Caco-2 (cell line): ENCODE measurements at regions not wholly inside any gene's neighbourhood (a gene's known extent, or its start where the extent isn't known, plus 50 kb on each side); places are given as distances from the start of the nearest gene placed in this dataset.

Experiments
- BruUV-seq: library from RNA; stranded (reverse); fragments of 400-500 nt; replicated peaks from 2 replicates; lab custom pipeline; 2021; lab: Mats Ljungman, UMichigan
- CTCF ChIA-PET: fragments of 300-600 bp; sonication (Branson Sonifier 250); formaldehyde crosslinking; loops from one replicate; lab custom pipeline; 2022; ENCODE audit warnings: antibody characterized with exemption; lab: Charles Lee
- POLR2A ChIA-PET: fragments of 300-600 bp; sonication (Branson Sonifier 250); formaldehyde crosslinking; loops from one replicate; lab custom pipeline; 2022; ENCODE audit warnings: antibody characterized with exemption; lab: Charles Lee
- DNase-seq, 2 experiments: peaks; one replicate each; pipeline versions ENCODE4 v3.0.0 to v3.0.0-alpha.2; 2020 to 2022
- H3K27me3 ChIP-seq: replicated peaks from 2 replicates; pipeline ENCODE4 v1.6.0; 2011; ENCODE audit warnings: low read length; ENCODE audit not compliant: control insufficient read depth, insufficient read depth
- H3K36me3 ChIP-seq: 2 replicates; pipeline ENCODE4 v1.5.1; 2011; ENCODE audit warnings: low read length; ENCODE audit not compliant: control insufficient read depth, insufficient read depth
- H3K4me1 ChIP-seq: fragments of 250-450 bp; sonication (Bioruptor Pico); 2 replicates; pipeline ENCODE4 v1.5.1; 2020; ENCODE audit warnings: mild to moderate bottlenecking
- H3K4me3 ChIP-seq: 2 replicates; pipeline ENCODE4 v1.5.1; 2011; ENCODE audit warnings: low read depth, mild to moderate bottlenecking, control low read depth, low read length
- H3K9me3 ChIP-seq: fragments of 250-450 bp; sonication (Bioruptor Pico); 2 replicates; pipeline ENCODE4 v1.5.1; 2020; ENCODE audit warnings: mild to moderate bottlenecking, moderate library complexity
- H3K27ac Mint-ChIP-seq: one replicate; pipeline ENCODE4 v1.8.0; 2022; ENCODE audit warnings: mixed read lengths; ENCODE audit not compliant: unreplicated experiment
- H3K27me3 Mint-ChIP-seq: one replicate; pipeline ENCODE4 v1.8.0; 2022; ENCODE audit warnings: mixed read lengths; ENCODE audit not compliant: insufficient read depth, unreplicated experiment
- H3K36me3 Mint-ChIP-seq: one replicate; pipeline ENCODE4 v1.8.0; 2022; ENCODE audit warnings: mild to moderate bottlenecking, mixed read lengths; ENCODE audit not compliant: insufficient read depth, unreplicated experiment
- H3K4me1 Mint-ChIP-seq: one replicate; pipeline ENCODE4 v1.8.0; 2022; ENCODE audit warnings: low read depth, mixed read lengths; ENCODE audit not compliant: unreplicated experiment
- H3K4me3 Mint-ChIP-seq: one replicate; pipeline ENCODE4 v1.8.0; 2022; ENCODE audit warnings: mild to moderate bottlenecking, moderate library complexity, mixed read lengths; ENCODE audit not compliant: unreplicated experiment
- H3K9me3 Mint-ChIP-seq: one replicate; pipeline ENCODE4 v1.8.0; 2022; ENCODE audit warnings: mixed read lengths; ENCODE audit not compliant: unreplicated experiment
- CTCF ChIP-seq, 2 experiments: fragments of 200-600 bp in 1 of 2; IDR thresholded peaks; 1 replicate in 1 of 2; 2 replicates in 1 of 2; pipeline versions ENCODE4 v1.5.1 to v1.8.0; 2011 to 2022; ENCODE audit warnings: antibody characterized with exemption in 1 of 2, control low read depth in 1 of 2, inconsistent platforms in 1 of 2, low read depth in 1 of 2, low read length in 1 of 2, mild to moderate bottlenecking in 1 of 2, moderate library complexity in 1 of 2; ENCODE audit not compliant: insufficient read depth in 1 of 2, severe bottlenecking in 1 of 2, unreplicated experiment in 1 of 2
- intact Hi-C: fragments of 100-400 bp; cut with micrococcal nuclease; formaldehyde crosslinking; loops from one replicate; pipeline ENCODE4 v1.10.0; 2022; ENCODE audit not compliant: unreplicated experiment

- no peak for DNase-seq
- CTCF ChIA-PET: no interaction called here
- H3K36me3 ChIP-seq: no peaks in the 10 kb centered on the region
- H3K9me3 Mint-ChIP-seq: peaks cover 3% of the 10 kb centered on the region
- no TSS peak for BruUV-seq
- intact Hi-C loops: no loop called here
- no peaks in the 10 kb centered on the region for H3K4me1 Mint-ChIP-seq
- H3K9me3 ChIP-seq: 0 out of 2 replicates have a peak, but pooled peaks cover 6% of the 10 kb centered on the region
- H3K4me1 ChIP-seq: no peaks in the 10 kb centered on the region
- no peak for TF ChIP-seq CTCF (IDR thresholded peaks at IDR 0.05; ENCODE audit: insufficient read depth in 1 of 2, low read depth in 1 of 2, low read length in 1 of 2, severe bottlenecking in 1 of 2, unreplicated experiment in 1 of 2)
- H3K36me3 Mint-ChIP-seq: no peaks in the 10 kb centered on the region
- H3K27ac Mint-ChIP-seq: no peak overlapping the region
- no peak overlapping the region for H3K4me3 Mint-ChIP-seq
- POLR2A ChIA-PET: no interaction called here
- no peaks in the 10 kb centered on the region for H3K27me3 Mint-ChIP-seq
- H3K27me3 ChIP-seq: no peaks in the 10 kb centered on the region
- no peak overlapping the region for H3K4me3 ChIP-seq
These were observed 304.8 kb downstream of the PCNX1 start for GRCh38 chr14:71212093-71212492.

GRCh38 chr14:71212683-71213107 is 305.4 kb downstream of the PCNX1 start:
- Mint-ChIP-seq H3K9me3 (peaks cover 9% of the 10 kb centered on the region), H3K4me1 (no peaks in the 10 kb centered on the region), H3K36me3 (no peaks in the 10 kb centered on the region), H3K27ac (no peak overlapping the region), H3K4me3 (no peak overlapping the region), H3K27me3 (no peaks in the 10 kb centered on the region)
- intact Hi-C loops: no loop called here
- BruUV-seq: no TSS peak
- no peak for TF ChIP-seq CTCF (IDR thresholded peaks at IDR 0.05; ENCODE audit: insufficient read depth in 1 of 2, low read depth in 1 of 2, low read length in 1 of 2, severe bottlenecking in 1 of 2, unreplicated experiment in 1 of 2)
- ChIA-PET CTCF (no interaction called here), POLR2A (no interaction called here)
- Histone ChIP-seq H3K36me3 (no peaks in the 10 kb centered on the region), H3K4me3 (no peak overlapping the region), H3K4me1 (no peaks in the 10 kb centered on the region), H3K9me3 (0 out of 2 replicates have a peak, but pooled peaks cover 10% of the 10 kb centered on the region), H3K27me3 (no peaks in the 10 kb centered on the region)
- no peak for DNase-seq

- no peak for TF ChIP-seq CTCF (IDR thresholded peaks at IDR 0.05; ENCODE audit: insufficient read depth in 1 of 2, low read depth in 1 of 2, low read length in 1 of 2, severe bottlenecking in 1 of 2, unreplicated experiment in 1 of 2)
- Mint-ChIP-seq H3K9me3 (peaks cover 17% of the 10 kb centered on the region), H3K4me3 (no peak overlapping the region), H3K27ac (no peak overlapping the region), H3K4me1 (no peaks in the 10 kb centered on the region), H3K36me3 (no peaks in the 10 kb centered on the region), H3K27me3 (no peaks in the 10 kb centered on the region)
- ChIA-PET CTCF (no interaction called here), POLR2A (no interaction called here)
- peaks cover 20% of the 10 kb centered on the region; the same call in 1 of the 2 replicates for H3K9me3 ChIP-seq
- H3K4me3 ChIP-seq: no peak overlapping the region
- no peak for DNase-seq
- BruUV-seq: no TSS peak
- no peaks in the 10 kb centered on the region for H3K36me3 ChIP-seq
- intact Hi-C loops: no loop called here
- H3K4me1 ChIP-seq: no peaks in the 10 kb centered on the region
- no peaks in the 10 kb centered on the region for H3K27me3 ChIP-seq
These were observed 307.0 kb downstream of the PCNX1 start for GRCh38 chr14:71214241-71214640.
